Naive thymus-derived CD8-positive, alpha-beta T cell (primary cell): ENCODE measurements at regions not wholly inside any gene's neighbourhood (a gene's known extent, or its start where the extent isn't known, plus 50 kb on each side); places are given as distances from the start of the nearest gene placed in this dataset.

ENCODE experiments used
- ATAC-seq, 2 donors: fragments of 150-1000 bp; cut with Tn5 transposase in 1 of 2; sonication (Bioruptor Pico), chemical (Tn5 transposase) in 1 of 2; 1 replicate in 1 of 2; 2 replicates in 1 of 2; pipeline ENCODE4 v1.10.0; 2021; ENCODE audit warnings: mild to moderate bottlenecking in 2 of 2, moderate library complexity in 2 of 2
- POLR2A ChIA-PET: fragments of 350-600 bp; sonication (Branson Sonifier 250); formaldehyde crosslinking; loops from one replicate; lab custom pipeline; 2021; ENCODE audit warnings: antibody characterized with exemption; lab: Charles Lee
- DNase-seq, 10 donors: peaks; one replicate each; pipeline versions ENCODE4 v3.0.0 to v3.0.0-alpha.2; 2020 to 2022
- H3K27ac Mint-ChIP-seq, 10 donors: one replicate each; pipeline ENCODE4 v1.8.0; 2020 to 2022; ENCODE audit warnings: mild to moderate bottlenecking in 10 of 10, mixed read lengths in 10 of 10, moderate library complexity in 4 of 10, inconsistent platforms in 1 of 10
- H3K27me3 Mint-ChIP-seq, 5 donors: one replicate each; pipeline ENCODE4 v1.8.0; 2021 to 2022; ENCODE audit warnings: mixed read lengths in 5 of 5
- H3K36me3 Mint-ChIP-seq, 3 donors: one replicate each; pipeline ENCODE4 v1.8.0; 2020 to 2022; ENCODE audit warnings: mixed read lengths in 3 of 3, mild to moderate bottlenecking in 2 of 3, inconsistent platforms in 1 of 3
- H3K4me1 Mint-ChIP-seq, 4 donors: one replicate each; pipeline ENCODE4 v1.8.0; 2021 to 2022; ENCODE audit warnings: mixed read lengths in 4 of 4
- H3K4me3 Mint-ChIP-seq, 10 donors: one replicate each; pipeline ENCODE4 v1.8.0; 2020 to 2022; ENCODE audit warnings: mild to moderate bottlenecking in 10 of 10, mixed read lengths in 10 of 10, moderate library complexity in 6 of 10, inconsistent platforms in 1 of 10
- H3K9me3 Mint-ChIP-seq, 9 donors: one replicate each; pipeline ENCODE4 v1.8.0; 2020 to 2022; ENCODE audit warnings: mixed read lengths in 9 of 9, mild to moderate bottlenecking in 3 of 9, inconsistent platforms in 1 of 9, moderate library complexity in 1 of 9

GRCh38 chr2:64226611-64227010, 82.4 kb upstream of the PELI1 start:
- DNase-seq (no peak), ATAC-seq (no peak)
- peaks cover 0 to 9% (median 2%) of the 10 kb centered on the region in 5 donors for H3K27me3 Mint-ChIP-seq
- peaks cover 4 to 39% (median 24%) of the 10 kb centered on the region in 4 donors for H3K4me1 Mint-ChIP-seq
- H3K36me3 Mint-ChIP-seq: no peaks in the 10 kb centered on the region
- no peaks in the 10 kb centered on the region for H3K9me3 Mint-ChIP-seq
- no peak overlapping the region for H3K27ac Mint-ChIP-seq
- POLR2A ChIA-PET: no interaction called here
- H3K4me3 Mint-ChIP-seq: no peak overlapping the region

DNA sequence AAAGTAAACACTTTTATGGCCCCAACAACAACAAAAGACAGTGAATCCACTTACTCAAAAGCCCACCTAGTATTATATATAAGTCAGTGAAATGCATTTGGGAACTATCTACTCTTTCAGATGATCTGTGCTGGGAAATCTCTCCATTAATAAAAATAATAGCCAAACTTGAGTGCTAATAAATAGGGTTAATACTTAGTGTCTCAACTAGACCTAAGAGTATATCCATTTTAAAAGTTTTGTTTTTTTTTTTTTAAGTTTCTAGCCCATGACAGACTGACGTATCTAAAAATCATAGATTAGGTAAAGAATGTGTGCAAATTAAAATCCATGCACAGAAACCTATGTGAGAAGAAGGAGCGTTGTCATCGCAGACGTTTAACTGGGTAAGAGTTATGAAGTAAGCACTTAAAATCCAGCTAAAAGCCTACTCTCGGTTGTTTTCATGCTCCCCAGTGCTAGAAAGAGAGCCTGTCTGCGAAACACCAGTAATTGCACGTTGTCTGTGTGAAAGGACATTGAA, 83.4 kb upstream of the PELI1 start:
- peaks cover 4 to 34% (median 23%) of the 10 kb centered on the region in 4 donors for H3K4me1 Mint-ChIP-seq
- peak overlapping the region in 5 of 10 donors; percentile 83 to 94 (median 91) for H3K27ac Mint-ChIP-seq
- peaks cover 0 to 14% (median 3%) of the 10 kb centered on the region in 5 donors for H3K27me3 Mint-ChIP-seq
- ATAC-seq (no peak), DNase-seq (no peak)
- POLR2A ChIA-PET: interaction anchor here (1.4 kb wide), 2 partner anchors 10 to 99 kb away, joined by 3 to 4 read pairs; no protein-coding TSS in a partner anchor
- H3K4me3 Mint-ChIP-seq: peak overlapping the region; percentile 82 to 95 (median 92)
- no peaks in the 10 kb centered on the region for H3K36me3 Mint-ChIP-seq
- H3K9me3 Mint-ChIP-seq: no peaks in the 10 kb centered on the region

DNA sequence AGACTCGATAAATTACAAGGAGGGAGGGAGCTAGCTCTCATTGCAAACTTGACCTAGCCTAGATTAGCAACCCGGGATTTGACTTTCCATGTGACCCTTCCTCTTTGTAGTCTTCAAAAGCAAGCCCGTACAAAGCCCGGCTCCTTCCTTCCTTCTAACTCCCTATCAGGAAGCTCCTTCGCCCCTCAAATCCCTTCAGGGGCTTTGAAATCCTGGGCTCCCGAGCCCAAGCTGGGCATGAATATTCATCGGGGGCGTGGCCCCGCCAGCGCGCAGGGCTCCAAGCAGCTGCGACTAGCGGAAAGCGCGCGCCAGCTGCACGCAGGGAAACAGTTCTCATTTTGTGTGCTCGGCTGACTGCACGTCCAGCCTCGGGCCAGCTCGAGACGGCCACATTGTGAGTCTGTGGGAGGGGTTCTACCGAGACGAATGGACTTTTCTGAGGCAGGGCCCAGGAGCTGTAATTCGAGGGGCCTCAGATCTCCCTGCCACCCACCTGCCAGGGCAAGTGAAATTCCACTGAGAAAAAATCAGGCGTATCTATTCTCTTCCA, 84.0 kb upstream of the PELI1 start:
- no peaks in the 10 kb centered on the region for H3K9me3 Mint-ChIP-seq
- H3K36me3 Mint-ChIP-seq: no peaks in the 10 kb centered on the region
- DNase-seq (peak; percentile 26 to 67 (median 42)), ATAC-seq (peak; percentile 89 to 99)
- H3K4me1 Mint-ChIP-seq: peaks cover 4 to 29% (median 18%) of the 10 kb centered on the region in 4 donors
- H3K4me3 Mint-ChIP-seq: peak overlapping the region; percentile 82 to 95 (median 92)
- H3K27me3 Mint-ChIP-seq: peaks cover 0 to 14% (median 3%) of the 10 kb centered on the region in 5 donors
- POLR2A ChIA-PET: interaction anchor here (1.4 kb wide), 2 partner anchors 10 to 99 kb away, joined by 3 to 4 read pairs; no protein-coding TSS in a partner anchor
- H3K27ac Mint-ChIP-seq: peak overlapping the region; percentile 60 to 94 (median 86)

DNA sequence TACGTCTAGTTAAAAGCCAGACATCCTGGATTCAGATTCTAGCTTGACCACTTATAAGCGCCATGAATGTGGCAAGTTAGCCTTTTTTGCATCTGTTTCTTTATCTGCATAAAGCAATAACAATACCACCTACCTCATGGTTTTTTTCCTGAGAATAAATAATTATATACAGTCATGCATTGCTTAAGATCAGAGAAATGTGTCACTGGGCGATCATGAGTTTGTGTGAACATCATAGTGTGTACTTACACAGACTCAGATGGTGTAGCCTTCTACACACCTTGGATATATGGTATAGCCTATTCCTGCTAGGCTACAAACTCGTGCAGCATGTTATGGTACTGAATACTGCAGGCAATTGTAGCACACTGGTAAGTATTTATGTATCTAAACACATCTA, 84.7 kb upstream of the PELI1 start:
- H3K27ac Mint-ChIP-seq: peak overlapping the region in 7 of 10 donors; percentile 39 to 93 (median 78)
- peaks cover 4 to 22% (median 13%) of the 10 kb centered on the region in 4 donors for H3K4me1 Mint-ChIP-seq
- POLR2A ChIA-PET: no interaction called here
- ATAC-seq: no peak
- H3K27me3 Mint-ChIP-seq: peaks cover 0 to 14% (median 3%) of the 10 kb centered on the region in 5 donors
- no peaks in the 10 kb centered on the region for H3K36me3 Mint-ChIP-seq
- no peaks in the 10 kb centered on the region for H3K9me3 Mint-ChIP-seq
- DNase-seq: no peak
- peak overlapping the region; percentile 82 to 95 (median 92) for H3K4me3 Mint-ChIP-seq

DNA sequence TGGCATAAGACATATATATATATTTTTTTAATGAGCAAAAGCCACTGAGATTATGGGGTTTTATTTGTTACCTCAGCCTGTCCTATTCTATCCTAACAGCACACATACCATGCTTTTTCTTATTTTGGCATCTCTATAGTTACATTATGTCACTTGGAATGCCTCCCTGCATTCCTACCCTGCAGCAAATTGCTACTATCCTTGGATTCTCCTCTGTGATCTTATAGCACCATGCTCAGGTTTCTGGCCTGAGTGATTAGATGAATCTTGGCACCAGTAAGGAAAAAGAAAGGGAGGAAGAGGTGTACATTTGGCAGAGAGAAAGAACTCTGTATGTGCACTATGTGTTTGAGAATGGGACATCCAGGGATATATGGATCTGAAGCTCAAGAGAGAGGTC, 86.3 kb upstream of the PELI1 start:
- H3K9me3 Mint-ChIP-seq: no peaks in the 10 kb centered on the region
- peaks cover 4 to 16% (median 11%) of the 10 kb centered on the region in 4 donors for H3K4me1 Mint-ChIP-seq
- DNase-seq: no peak
- H3K27me3 Mint-ChIP-seq: peaks cover 0 to 14% (median 3%) of the 10 kb centered on the region in 5 donors
- no peak for ATAC-seq
- no peaks in the 10 kb centered on the region for H3K36me3 Mint-ChIP-seq
- no peak overlapping the region for H3K4me3 Mint-ChIP-seq
- no peak overlapping the region for H3K27ac Mint-ChIP-seq
- POLR2A ChIA-PET: no interaction called here

DNA sequence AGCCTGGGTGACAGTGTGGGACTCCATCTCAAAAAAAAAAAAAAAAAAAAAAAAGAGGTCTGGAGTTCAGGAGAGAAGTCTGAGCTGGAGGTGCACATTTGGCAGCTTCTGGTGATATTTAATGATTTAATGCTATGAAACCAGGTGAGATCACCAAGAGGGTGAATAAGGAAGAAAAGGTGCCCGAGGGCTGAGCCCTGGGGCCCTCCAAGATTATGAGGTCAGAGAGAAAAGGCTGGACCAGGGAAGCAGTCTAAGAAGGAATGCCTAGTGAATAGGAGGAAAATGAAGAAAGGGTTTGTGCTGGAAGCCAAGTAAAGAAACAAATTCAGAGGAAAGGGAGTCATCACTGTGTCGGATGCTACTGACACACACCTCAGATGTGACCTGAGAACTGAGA, 88.0 kb upstream of the PELI1 start:
- no peaks in the 10 kb centered on the region for H3K36me3 Mint-ChIP-seq
- H3K4me3 Mint-ChIP-seq: no peak overlapping the region
- H3K27me3 Mint-ChIP-seq: peaks cover 0 to 14% (median 3%) of the 10 kb centered on the region in 5 donors
- H3K9me3 Mint-ChIP-seq: no peaks in the 10 kb centered on the region
- H3K4me1 Mint-ChIP-seq: peaks cover 4 to 16% (median 11%) of the 10 kb centered on the region in 4 donors
- POLR2A ChIA-PET: interaction anchor here (0.7 kb wide), 1 partner anchor 292 kb away, joined by 5 read pairs; no protein-coding TSS in a partner anchor
- H3K27ac Mint-ChIP-seq: no peak overlapping the region
- DNase-seq: no peak
- no peak for ATAC-seq

DNA sequence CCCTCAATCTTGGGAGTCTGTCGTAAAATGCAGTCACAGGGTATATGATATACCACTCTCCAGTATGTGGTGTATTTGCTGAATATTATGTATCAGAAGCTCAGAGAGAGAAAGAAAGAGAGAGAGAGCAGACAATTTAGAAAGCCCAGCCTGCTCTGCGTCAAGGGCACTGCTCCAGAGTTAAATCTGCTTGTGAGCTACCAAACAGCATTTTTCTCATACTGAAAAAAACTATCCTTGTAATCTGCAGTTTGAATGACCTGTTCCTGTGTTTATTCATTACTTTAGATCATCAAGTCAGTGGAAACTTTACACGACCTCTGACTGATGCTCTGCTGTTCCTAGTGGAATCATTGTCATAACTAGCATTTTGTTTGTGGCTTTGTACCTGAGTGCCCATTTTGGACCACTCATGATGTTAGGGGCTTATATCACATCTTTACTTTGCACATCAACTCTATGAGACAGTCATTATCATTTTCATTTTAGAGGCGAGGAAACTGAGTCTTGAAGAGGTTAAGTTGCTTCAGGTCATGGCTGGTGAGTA, 89.2 kb upstream of the PELI1 start:
- H3K27me3 Mint-ChIP-seq: peaks cover 0 to 14% (median 3%) of the 10 kb centered on the region in 5 donors
- H3K4me1 Mint-ChIP-seq: peaks cover 2 to 7% (median 5%) of the 10 kb centered on the region in 4 donors
- no peak overlapping the region for H3K4me3 Mint-ChIP-seq
- no peaks in the 10 kb centered on the region for H3K9me3 Mint-ChIP-seq
- ATAC-seq (no peak), DNase-seq (no peak)
- H3K36me3 Mint-ChIP-seq: no peaks in the 10 kb centered on the region
- POLR2A ChIA-PET: interaction anchor here (1.0 kb wide), 1 partner anchor 11 kb away, joined by 3 read pairs; no protein-coding TSS in a partner anchor
- H3K27ac Mint-ChIP-seq: no peak overlapping the region

GRCh38 chr2:64234150-64234549, 89.9 kb upstream of the PELI1 start:
- no peak for ATAC-seq
- Mint-ChIP-seq H3K4me1 (no peaks in the 10 kb centered on the region), H3K27ac (no peak overlapping the region), H3K4me3 (no peak overlapping the region), H3K36me3 (no peaks in the 10 kb centered on the region), H3K9me3 (no peaks in the 10 kb centered on the region), H3K27me3 (peaks cover 0 to 14% (median 3%) of the 10 kb centered on the region in 5 donors)
- POLR2A ChIA-PET: interaction anchor here (1.0 kb wide), 1 partner anchor 11 kb away, joined by 3 read pairs; no protein-coding TSS in a partner anchor
- no peak for DNase-seq

- Mint-ChIP-seq H3K27me3 (peaks cover 0 to 13% (median 3%) of the 10 kb centered on the region in 5 donors), H3K9me3 (no peaks in the 10 kb centered on the region), H3K4me1 (no peaks in the 10 kb centered on the region), H3K4me3 (no peak overlapping the region), H3K36me3 (no peaks in the 10 kb centered on the region), H3K27ac (no peak overlapping the region)
- DNase-seq (no peak), ATAC-seq (no peak)
- POLR2A ChIA-PET: no interaction called here
These were observed 90.6 kb upstream of the PELI1 start for GRCh38 chr2:64234785-64235184.

DNA sequence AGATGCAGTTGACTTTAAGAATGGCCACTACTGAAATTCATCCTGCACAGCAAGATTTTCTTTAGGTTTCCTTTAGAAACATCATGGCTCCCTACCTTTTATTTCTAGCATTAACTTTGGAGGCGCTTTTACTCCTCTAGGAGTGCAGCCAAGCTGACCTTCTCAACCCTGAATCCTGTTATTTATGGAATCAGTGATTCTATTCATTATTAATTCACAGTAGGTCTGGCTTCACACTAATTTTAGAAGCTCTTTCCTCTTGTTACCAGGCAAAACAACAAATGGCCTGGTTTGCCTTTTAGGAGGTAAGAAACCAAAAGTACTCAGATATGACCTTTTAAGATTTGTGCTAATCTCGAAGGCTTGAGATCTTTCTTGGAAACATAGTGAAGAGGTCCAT, 93.0 kb upstream of the PELI1 start:
- H3K4me1 Mint-ChIP-seq: no peaks in the 10 kb centered on the region
- DNase-seq (no peak), ATAC-seq (no peak)
- H3K9me3 Mint-ChIP-seq: no peaks in the 10 kb centered on the region
- H3K36me3 Mint-ChIP-seq: no peaks in the 10 kb centered on the region
- no peak overlapping the region for H3K27ac Mint-ChIP-seq
- POLR2A ChIA-PET: no interaction called here
- no peak overlapping the region for H3K4me3 Mint-ChIP-seq
- peaks cover 0 to 2% (median 0%) of the 10 kb centered on the region in 5 donors for H3K27me3 Mint-ChIP-seq

GRCh38 chr2:64238799-64239198, 94.6 kb upstream of the PELI1 start:
- H3K4me3 Mint-ChIP-seq: no peak overlapping the region
- H3K4me1 Mint-ChIP-seq: no peaks in the 10 kb centered on the region
- DNase-seq (no peak), ATAC-seq (no peak)
- no peaks in the 10 kb centered on the region for H3K36me3 Mint-ChIP-seq
- H3K9me3 Mint-ChIP-seq: no peaks in the 10 kb centered on the region
- H3K27me3 Mint-ChIP-seq: peaks cover 0 to 1% (median 0%) of the 10 kb centered on the region in 5 donors
- POLR2A ChIA-PET: no interaction called here
- peak overlapping the region in 1 of 10 donors; percentile 41 for H3K27ac Mint-ChIP-seq

DNA sequence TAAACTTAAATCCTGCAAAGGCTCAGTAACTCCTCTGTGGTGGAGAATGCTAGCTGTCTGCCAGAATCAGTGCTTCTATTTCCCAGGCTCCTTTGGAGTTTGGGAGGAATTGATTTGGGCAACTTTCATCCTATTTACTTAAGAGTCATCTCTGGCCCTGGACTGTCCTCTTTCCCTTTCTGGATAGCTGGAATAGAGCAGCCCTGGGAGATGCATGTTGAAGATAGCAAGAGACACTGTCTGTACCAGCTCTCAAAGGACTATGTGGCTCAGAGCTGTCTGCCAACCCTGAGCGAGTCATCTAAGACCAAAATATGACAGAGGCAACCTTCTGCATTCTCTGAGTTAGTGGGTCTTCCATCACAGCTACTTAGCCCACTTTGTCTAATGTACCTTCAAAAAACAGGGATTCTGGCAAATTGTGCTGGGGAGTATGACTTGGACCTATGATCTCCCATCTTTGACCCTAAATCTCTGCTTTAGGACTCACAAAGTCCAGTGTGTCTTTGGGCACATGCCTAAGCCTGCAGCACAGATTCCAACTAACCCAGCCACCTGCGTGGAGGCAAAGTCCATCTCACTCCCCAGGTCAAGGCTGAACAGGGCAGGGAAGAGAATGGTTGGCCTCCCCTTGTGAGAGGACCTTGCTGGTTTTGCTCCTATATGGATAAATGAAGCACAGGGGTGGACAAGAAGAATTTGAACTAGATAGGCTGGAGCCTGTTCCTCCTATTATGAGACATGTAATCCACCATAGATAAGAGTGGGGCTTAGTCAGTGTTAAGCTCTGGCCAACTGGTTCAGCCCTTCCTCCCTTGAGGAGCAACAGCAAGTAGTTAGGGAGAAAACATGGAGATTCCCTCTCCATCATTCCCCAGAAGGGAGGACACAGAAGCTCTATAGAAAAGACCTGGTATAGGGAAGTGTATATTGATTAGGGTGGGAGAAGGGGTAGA, 99.1 kb upstream of the PELI1 start:
- Mint-ChIP-seq H3K27ac (peak overlapping the region in 1 of 10 donors; percentile 65), H3K36me3 (no peaks in the 10 kb centered on the region), H3K9me3 (no peaks in the 10 kb centered on the region), H3K27me3 (peaks cover 0 to 1% (median 0%) of the 10 kb centered on the region in 5 donors), H3K4me1 (no peaks in the 10 kb centered on the region), H3K4me3 (no peak overlapping the region)
- POLR2A ChIA-PET: no interaction called here
- ATAC-seq (no peak), DNase-seq (no peak)
